OCI-LY1 (cell line): ENCODE measurements at regions not wholly inside any gene's neighbourhood (a gene's known extent, or its start where the extent isn't known, plus 50 kb on each side); places are given as distances from the start of the nearest gene placed in this dataset.

Source experiments
- H2AFZ ChIP-seq: fragments of 200-600 bp; sonication (generic), shearing (Covaris generic); 2 replicates; pipeline ENCODE4 v1.6.0; 2014; ENCODE audit warnings: antibody characterized with exemption, mild to moderate bottlenecking, low read length
- H3F3A ChIP-seq: fragments of 200-600 bp; sonication (generic), shearing (Covaris generic); 2 replicates; pipeline ENCODE4 v1.6.0; 2014; ENCODE audit warnings: mild to moderate bottlenecking, antibody characterized with exemption, low read length, moderate library complexity; ENCODE audit not compliant: insufficient read depth
- H3K27ac ChIP-seq: fragments of 200-600 bp; sonication (generic); 2 replicates; pipeline ENCODE4 v1.5.1; 2014; ENCODE audit warnings: low read length, mixed run types, mild to moderate bottlenecking, low read depth; ENCODE audit not compliant: poor library complexity, severe bottlenecking
- H3K27me3 ChIP-seq: fragments of 200-600 bp; sonication (generic); 2 replicates; pipeline ENCODE4 v1.6.0; 2014; ENCODE audit warnings: antibody characterized with exemption, mild to moderate bottlenecking, low read length, moderate library complexity; ENCODE audit not compliant: insufficient read depth
- H3K36me3 ChIP-seq: fragments of 200-600 bp; sonication (generic); 2 replicates; pipeline ENCODE4 v1.6.1; 2014; ENCODE audit warnings: mild to moderate bottlenecking, antibody characterized with exemption, low read length, moderate library complexity, mixed read lengths; ENCODE audit not compliant: insufficient read depth
- H3K4me1 ChIP-seq: fragments of 200-600 bp; sonication (generic); 2 replicates; pipeline ENCODE4 v1.5.1; 2014; ENCODE audit warnings: mild to moderate bottlenecking, low read length, moderate library complexity; ENCODE audit not compliant: insufficient read depth, severe bottlenecking
- H3K4me2 ChIP-seq: fragments of 200-600 bp; sonication (generic), shearing (Covaris generic); 2 replicates; pipeline ENCODE4 v1.6.1; 2014; ENCODE audit warnings: low read length
- H3K4me3 ChIP-seq: fragments of 200-600 bp; sonication (generic); 2 replicates; pipeline ENCODE4 v1.5.1; 2014; ENCODE audit warnings: low read length, low read depth, mild to moderate bottlenecking, mixed read lengths; ENCODE audit not compliant: poor library complexity, severe bottlenecking
- H3K79me2 ChIP-seq: fragments of 200-600 bp; shearing (Covaris generic); 2 replicates; pipeline ENCODE4 v1.6.1; 2016; ENCODE audit warnings: mixed run types, low read length, mixed read lengths; ENCODE audit not compliant: insufficient read depth
- H3K9ac ChIP-seq: fragments of 200-600 bp; sonication (generic), shearing (Covaris generic); 2 replicates; pipeline ENCODE4 v1.6.1; 2014; ENCODE audit warnings: mild to moderate bottlenecking, low read length, mixed read lengths
- H3K9me2 ChIP-seq: fragments of 200-600 bp; sonication (generic), shearing (Covaris generic); 2 replicates; pipeline ENCODE4 v1.6.1; 2014; ENCODE audit warnings: low read depth, mild to moderate bottlenecking, low read length, mixed read lengths
- H3K9me3 ChIP-seq: fragments of 200-600 bp; shearing (Covaris generic); 2 replicates; pipeline ENCODE4 v1.6.1; 2014; ENCODE audit warnings: low read length, mixed read lengths
- H4K20me1 ChIP-seq: fragments of 200-600 bp; sonication (generic), shearing (Covaris generic); 2 replicates; pipeline ENCODE4 v1.6.0; 2016; ENCODE audit warnings: mild to moderate bottlenecking, low read length; ENCODE audit not compliant: insufficient read depth
- EZH2 ChIP-seq: fragments of 200-600 bp; sonication (generic), shearing (Covaris generic); IDR thresholded peaks from 2 replicates; pipeline ENCODE4 v1.8.0; 2017; ENCODE audit warnings: borderline replicate concordance, mixed run types, mild to moderate bottlenecking, antibody characterized with exemption, low read length, moderate library complexity, mixed read lengths
- TF ChIP-seq, protein P1 (sequence below): fragments of 200-600 bp; sonication (generic), shearing (Covaris generic); IDR thresholded peaks from 2 replicates; pipeline ENCODE4 v1.5.1; 2017; ENCODE audit warnings: mild to moderate bottlenecking, antibody characterized with exemption, low read length, moderate library complexity, mixed read lengths

GRCh38 chr9:22265534-22265933 lies 181.1 kb upstream of the DMRTA1 start:
- no peaks in the 10 kb centered on the region for H3K9me3 ChIP-seq
- no peak for TF ChIP-seq EZH2
- TF ChIP-seq, protein P1, sequence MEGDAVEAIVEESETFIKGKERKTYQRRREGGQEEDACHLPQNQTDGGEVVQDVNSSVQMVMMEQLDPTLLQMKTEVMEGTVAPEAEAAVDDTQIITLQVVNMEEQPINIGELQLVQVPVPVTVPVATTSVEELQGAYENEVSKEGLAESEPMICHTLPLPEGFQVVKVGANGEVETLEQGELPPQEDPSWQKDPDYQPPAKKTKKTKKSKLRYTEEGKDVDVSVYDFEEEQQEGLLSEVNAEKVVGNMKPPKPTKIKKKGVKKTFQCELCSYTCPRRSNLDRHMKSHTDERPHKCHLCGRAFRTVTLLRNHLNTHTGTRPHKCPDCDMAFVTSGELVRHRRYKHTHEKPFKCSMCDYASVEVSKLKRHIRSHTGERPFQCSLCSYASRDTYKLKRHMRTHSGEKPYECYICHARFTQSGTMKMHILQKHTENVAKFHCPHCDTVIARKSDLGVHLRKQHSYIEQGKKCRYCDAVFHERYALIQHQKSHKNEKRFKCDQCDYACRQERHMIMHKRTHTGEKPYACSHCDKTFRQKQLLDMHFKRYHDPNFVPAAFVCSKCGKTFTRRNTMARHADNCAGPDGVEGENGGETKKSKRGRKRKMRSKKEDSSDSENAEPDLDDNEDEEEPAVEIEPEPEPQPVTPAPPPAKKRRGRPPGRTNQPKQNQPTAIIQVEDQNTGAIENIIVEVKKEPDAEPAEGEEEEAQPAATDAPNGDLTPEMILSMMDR, result no peak
- no peaks in the 10 kb centered on the region for H3K4me1 ChIP-seq
- no peaks in the 10 kb centered on the region for H3K36me3 ChIP-seq
- no peak overlapping the region for H3K4me3 ChIP-seq
- no peak overlapping the region for H3K9ac ChIP-seq
- H3K79me2 ChIP-seq, result no peaks in the 10 kb centered on the region
- H3K27me3 ChIP-seq, result no peaks in the 10 kb centered on the region
- no peak overlapping the region for H2AFZ ChIP-seq
- no peaks in the 10 kb centered on the region for H3K9me2 ChIP-seq
- H3K27ac ChIP-seq, result no peak overlapping the region
- H3K4me2 ChIP-seq, result no peak overlapping the region
- no peaks in the 10 kb centered on the region for H3F3A ChIP-seq
- H4K20me1 ChIP-seq, result no peaks in the 10 kb centered on the region

DNA sequence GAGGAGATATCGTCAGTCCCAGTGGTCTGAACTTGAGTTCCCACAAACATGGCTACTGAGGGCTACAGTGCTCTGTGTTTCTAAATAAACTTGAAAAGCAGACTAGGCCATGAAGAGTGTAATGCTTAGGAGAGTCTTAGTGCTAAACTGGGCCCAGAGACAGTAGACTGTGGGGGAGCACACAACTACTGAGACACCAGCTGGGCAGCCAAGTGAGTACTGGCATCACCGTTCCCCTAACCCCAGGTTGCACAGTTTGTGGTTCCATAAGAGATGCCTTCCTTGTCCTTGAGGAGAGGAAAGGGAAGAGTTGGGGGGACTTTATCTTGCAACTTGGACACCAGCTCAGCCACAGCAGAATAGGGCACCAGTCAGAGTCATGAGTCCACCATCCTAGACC lies 172.1 kb upstream of the DMRTA1 start:
- no peaks in the 10 kb centered on the region for H3F3A ChIP-seq
- H3K9ac ChIP-seq, result no peak overlapping the region
- no peak overlapping the region for H3K4me3 ChIP-seq
- no peak overlapping the region for H2AFZ ChIP-seq
- no peak overlapping the region for H3K4me2 ChIP-seq
- no peaks in the 10 kb centered on the region for H3K36me3 ChIP-seq
- no peaks in the 10 kb centered on the region for H3K9me2 ChIP-seq
- TF ChIP-seq EZH2, result no peak
- TF ChIP-seq, protein P1, result no peak
- H3K9me3 ChIP-seq, result no peaks in the 10 kb centered on the region
- no peaks in the 10 kb centered on the region for H4K20me1 ChIP-seq
- no peaks in the 10 kb centered on the region for H3K27me3 ChIP-seq
- H3K79me2 ChIP-seq, result no peaks in the 10 kb centered on the region
- H3K27ac ChIP-seq, result no peak overlapping the region
- H3K4me1 ChIP-seq, result no peaks in the 10 kb centered on the region

- no peak overlapping the region for H3K9ac ChIP-seq
- no peak overlapping the region for H3K4me3 ChIP-seq
- no peak overlapping the region for H2AFZ ChIP-seq
- no peak overlapping the region for H3K4me2 ChIP-seq
- no peak overlapping the region for H3K27ac ChIP-seq
- no peaks in the 10 kb centered on the region for H3F3A ChIP-seq
- no peaks in the 10 kb centered on the region for H4K20me1 ChIP-seq
- H3K36me3 ChIP-seq, result no peaks in the 10 kb centered on the region
- no peaks in the 10 kb centered on the region for H3K79me2 ChIP-seq
- H3K9me3 ChIP-seq, result no peaks in the 10 kb centered on the region
- TF ChIP-seq, protein P1, result no peak
- no peaks in the 10 kb centered on the region for H3K4me1 ChIP-seq
- H3K9me2 ChIP-seq, result no peaks in the 10 kb centered on the region
- no peaks in the 10 kb centered on the region for H3K27me3 ChIP-seq
These were observed 168.2 kb upstream of the DMRTA1 start for GRCh38 chr9:22278426-22278825.
